HEK293 (cell line): ENCODE measurements at regions not wholly inside any gene's neighbourhood (a gene's known extent, or its start where the extent isn't known, plus 50 kb on each side); places are given as distances from the start of the nearest gene placed in this dataset.

ENCODE experiments used
- MYNN ChIP-seq: fragments of 450-650 bp; formaldehyde crosslinking; IDR thresholded peaks from 2 replicates; pipeline ENCODE4 v1.5.1; 2016; ENCODE audit warnings: missing biosample characterization, missing genetic modification characterization, borderline replicate concordance
- PATZ1 ChIP-seq: fragments of 450-650 bp; formaldehyde crosslinking; IDR thresholded peaks from 2 replicates; pipeline ENCODE4 v1.5.1; 2016; ENCODE audit warnings: missing biosample characterization, missing genetic modification characterization
- ZNF274 ChIP-seq, 2 experiments: fragments of 200-500 bp in 1 of 2; fragments of 450-650 bp in 1 of 2; sonication (Bioruptor generic) in 1 of 2; formaldehyde crosslinking in 1 of 2; IDR thresholded peaks; 2 replicates each; pipeline versions ENCODE4 v1.5.1 to v1.6.1; 2014 to 2016; ENCODE audit warnings: borderline replicate concordance in 1 of 2, inconsistent platforms in 1 of 2, low read length in 1 of 2, missing biosample characterization in 1 of 2, missing genetic modification characterization in 1 of 2
- ZNF48 ChIP-seq: fragments of 450-650 bp; formaldehyde crosslinking; IDR thresholded peaks from 2 replicates; pipeline ENCODE4 v1.5.1; 2016; ENCODE audit warnings: missing biosample characterization, missing genetic modification characterization
- TF ChIP-seq, protein P1 (sequence below): fragments of 450-650 bp; formaldehyde crosslinking; IDR thresholded peaks from 2 replicates; pipeline ENCODE4 v1.5.1; 2016; ENCODE audit warnings: missing biosample characterization, missing genetic modification characterization
- TF ChIP-seq, protein P2 (sequence below): fragments of 450-650 bp; IDR thresholded peaks from 2 replicates; pipeline ENCODE4 v1.5.1; 2018; ENCODE audit warnings: missing biosample characterization, mild to moderate bottlenecking, missing genetic modification characterization

DNA sequence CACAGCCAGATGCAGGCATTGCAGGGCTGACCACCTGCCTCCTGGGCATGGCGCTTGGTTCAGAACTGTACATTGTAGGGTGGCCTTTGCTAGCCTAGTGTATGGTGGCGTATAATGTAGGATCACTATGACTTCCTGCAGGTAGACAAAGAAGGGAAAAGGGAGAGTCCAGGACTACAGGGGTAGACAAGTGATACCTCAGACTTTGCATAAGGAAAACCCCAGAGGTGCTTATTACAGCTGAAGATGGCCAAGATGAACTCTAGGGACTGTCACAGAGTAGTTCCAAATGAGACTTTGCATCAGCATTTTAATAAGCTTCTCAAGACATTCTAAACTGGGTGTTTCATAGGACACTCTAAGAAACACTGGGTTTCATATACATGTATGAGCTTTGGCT is 116.4 kb upstream of the PUDP start:
- TF ChIP-seq, protein P1, sequence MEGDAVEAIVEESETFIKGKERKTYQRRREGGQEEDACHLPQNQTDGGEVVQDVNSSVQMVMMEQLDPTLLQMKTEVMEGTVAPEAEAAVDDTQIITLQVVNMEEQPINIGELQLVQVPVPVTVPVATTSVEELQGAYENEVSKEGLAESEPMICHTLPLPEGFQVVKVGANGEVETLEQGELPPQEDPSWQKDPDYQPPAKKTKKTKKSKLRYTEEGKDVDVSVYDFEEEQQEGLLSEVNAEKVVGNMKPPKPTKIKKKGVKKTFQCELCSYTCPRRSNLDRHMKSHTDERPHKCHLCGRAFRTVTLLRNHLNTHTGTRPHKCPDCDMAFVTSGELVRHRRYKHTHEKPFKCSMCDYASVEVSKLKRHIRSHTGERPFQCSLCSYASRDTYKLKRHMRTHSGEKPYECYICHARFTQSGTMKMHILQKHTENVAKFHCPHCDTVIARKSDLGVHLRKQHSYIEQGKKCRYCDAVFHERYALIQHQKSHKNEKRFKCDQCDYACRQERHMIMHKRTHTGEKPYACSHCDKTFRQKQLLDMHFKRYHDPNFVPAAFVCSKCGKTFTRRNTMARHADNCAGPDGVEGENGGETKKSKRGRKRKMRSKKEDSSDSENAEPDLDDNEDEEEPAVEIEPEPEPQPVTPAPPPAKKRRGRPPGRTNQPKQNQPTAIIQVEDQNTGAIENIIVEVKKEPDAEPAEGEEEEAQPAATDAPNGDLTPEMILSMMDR (tag by site-specific recombination) = no peak
- TF ChIP-seq, protein P2, sequence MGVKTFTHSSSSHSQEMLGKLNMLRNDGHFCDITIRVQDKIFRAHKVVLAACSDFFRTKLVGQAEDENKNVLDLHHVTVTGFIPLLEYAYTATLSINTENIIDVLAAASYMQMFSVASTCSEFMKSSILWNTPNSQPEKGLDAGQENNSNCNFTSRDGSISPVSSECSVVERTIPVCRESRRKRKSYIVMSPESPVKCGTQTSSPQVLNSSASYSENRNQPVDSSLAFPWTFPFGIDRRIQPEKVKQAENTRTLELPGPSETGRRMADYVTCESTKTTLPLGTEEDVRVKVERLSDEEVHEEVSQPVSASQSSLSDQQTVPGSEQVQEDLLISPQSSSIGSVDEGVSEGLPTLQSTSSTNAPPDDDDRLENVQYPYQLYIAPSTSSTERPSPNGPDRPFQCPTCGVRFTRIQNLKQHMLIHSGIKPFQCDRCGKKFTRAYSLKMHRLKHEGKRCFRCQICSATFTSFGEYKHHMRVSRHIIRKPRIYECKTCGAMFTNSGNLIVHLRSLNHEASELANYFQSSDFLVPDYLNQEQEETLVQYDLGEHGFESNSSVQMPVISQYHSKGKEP (tag by site-specific recombination) = no peak
- no peak for TF ChIP-seq PATZ1 (tag by site-specific recombination)
- no peak for TF ChIP-seq ZNF274 (IDR thresholded peaks at IDR 0.05; ENCODE audit: low read length)
- no peak for TF ChIP-seq ZNF274 (tag by site-specific recombination; IDR thresholded peaks at IDR 0.05; ENCODE audit: borderline replicate concordance)
- no peak for TF ChIP-seq MYNN (tag by site-specific recombination)
- TF ChIP-seq ZNF48 (tag by site-specific recombination) = no peak
